Choroid plexus epithelial cell (primary cell): ENCODE measurements at regions not wholly inside any gene's neighbourhood (a gene's known extent, or its start where the extent isn't known, plus 50 kb on each side); places are given as distances from the start of the nearest gene placed in this dataset.

Source experiments
- DNase-seq: peaks from one replicate; pipeline ENCODE4 v3.0.0-alpha.2; 2010; ENCODE audit warnings: low read depth
- H3K4me3 ChIP-seq: 2 replicates; pipeline ENCODE4 v1.5.1; 2011; ENCODE audit warnings: low read depth, mild to moderate bottlenecking, control low read depth, low read length, moderate library complexity
- CTCF ChIP-seq: conservative IDR thresholded peaks from 2 replicates; pipeline ENCODE4 v1.5.1; 2011; ENCODE audit warnings: low read depth, mild to moderate bottlenecking, control low read depth, inconsistent platforms, low read length, moderate library complexity

GRCh38 chr18:22334567-22334966 lies 83.1 kb downstream of the CTAGE1 start:
- no peak for DNase-seq
- TF ChIP-seq CTCF: no peak

GRCh38 chr18:22332590-22332989 lies 85.1 kb downstream of the CTAGE1 start:
- no peak overlapping the region for H3K4me3 ChIP-seq
- DNase-seq: peak; percentile 28
- TF ChIP-seq CTCF: peak; percentile 39

More at GRCh38 chr18:22334567-22334966, 83.1 kb downstream of the CTAGE1 start:
- no peak overlapping the region for H3K4me3 ChIP-seq

- DNase-seq: no peak
- H3K4me3 ChIP-seq: no peak overlapping the region
- no peak for TF ChIP-seq CTCF
Measured at GRCh38 chr18:22330508-22330907, 87.2 kb downstream of the CTAGE1 start.

GRCh38 chr18:22325396-22325795 lies 92.3 kb downstream of the CTAGE1 start:
- TF ChIP-seq CTCF: no peak
- H3K4me3 ChIP-seq: no peak overlapping the region
- peak; percentile 19 for DNase-seq

GRCh38 chr18:22324191-22325131 lies 93.3 kb downstream of the CTAGE1 start:
- H3K4me3 ChIP-seq: peak overlapping the region; percentile 50
- TF ChIP-seq CTCF: peak; percentile 49
- peak; percentile 52 for DNase-seq

- no peak overlapping the region for H3K4me3 ChIP-seq
Measured at GRCh38 chr18:22322243-22322691, 95.4 kb downstream of the CTAGE1 start.

More at GRCh38 chr18:22322243-22322691, 95.4 kb downstream of the CTAGE1 start:
- TF ChIP-seq CTCF: no peak
- DNase-seq: no peak
